WTC11 (cell line): ENCODE measurements at regions not wholly inside any gene's neighbourhood (a gene's known extent, or its start where the extent isn't known, plus 50 kb on each side); places are given as distances from the start of the nearest gene placed in this dataset.

Experiments
- ATAC-seq: fragments of 200-7000 bp; cut with Tn5 transposase; 2 replicates; pipeline ENCODE4 v1.10.0; 2021; ENCODE audit warnings: mild to moderate bottlenecking, moderate library complexity
- CTCF ChIA-PET: fragments of 300-600 bp; sonication (Branson Sonifier 250); formaldehyde crosslinking; loops from one replicate; lab custom pipeline; 2021; ENCODE audit warnings: antibody characterized with exemption; lab: Charles Lee
- POLR2A ChIA-PET: fragments of 350-600 bp; sonication (Branson Sonifier 250); formaldehyde crosslinking; loops from one replicate; lab custom pipeline; 2021; ENCODE audit warnings: antibody characterized with exemption; lab: Charles Lee
- DNase-seq: peaks from one replicate; pipeline ENCODE4 v3.0.0; 2021; ENCODE audit warnings: low spot score
- H3K27ac Mint-ChIP-seq: 2 replicates; pipeline ENCODE4 v1.8.0; 2021; ENCODE audit warnings: mixed read lengths
- H3K27me3 Mint-ChIP-seq: 2 replicates; pipeline ENCODE4 v1.8.0; 2021; ENCODE audit warnings: low read depth, mild to moderate bottlenecking, moderate library complexity, mixed read lengths
- H3K36me3 Mint-ChIP-seq: 2 replicates; pipeline ENCODE4 v1.8.0; 2021; ENCODE audit warnings: mixed read lengths
- H3K4me1 Mint-ChIP-seq: 2 replicates; pipeline ENCODE4 v1.8.0; 2022; ENCODE audit warnings: mixed read lengths
- H3K4me3 Mint-ChIP-seq: 2 replicates; pipeline ENCODE4 v1.8.0; 2021; ENCODE audit warnings: mild to moderate bottlenecking, moderate library complexity, mixed read lengths
- H3K9me3 Mint-ChIP-seq: 2 replicates; pipeline ENCODE4 v1.8.0; 2021; ENCODE audit warnings: mixed read lengths
- CDX4 ChIP-seq: fragments of 250-450 bp; sonication (Bioruptor Pico); IDR thresholded peaks from 2 replicates; pipeline ENCODE4 v1.9.0; 2021; ENCODE audit warnings: moderate library complexity, mild to moderate bottlenecking, inconsistent platforms, borderline replicate concordance
- CREB1 ChIP-seq: sonication (generic); formaldehyde crosslinking; IDR thresholded peaks from 2 replicates; pipeline ENCODE4 v1.8.0; 2023; ENCODE audit warnings: mild to moderate bottlenecking, missing genetic modification reagents
- CREM ChIP-seq: sonication (generic); formaldehyde crosslinking; IDR thresholded peaks from 2 replicates; pipeline ENCODE4 v1.8.1; 2022; ENCODE audit warnings: mild to moderate bottlenecking, missing genetic modification reagents, moderate library complexity
- E2F5 ChIP-seq: sonication (generic); formaldehyde crosslinking; IDR thresholded peaks from 2 replicates; pipeline ENCODE4 v1.8.1; 2022; ENCODE audit warnings: mild to moderate bottlenecking, moderate library complexity, missing genetic modification reagents
- ETV6 ChIP-seq: sonication (generic); formaldehyde crosslinking; IDR thresholded peaks from 2 replicates; pipeline ENCODE4 v1.8.1; 2022; ENCODE audit warnings: mild to moderate bottlenecking, missing genetic modification reagents
- FOXJ3 ChIP-seq: sonication (generic); formaldehyde crosslinking; IDR thresholded peaks from 2 replicates; pipeline ENCODE4 v1.9.0; 2021; ENCODE audit warnings: missing genetic modification reagents, mild to moderate bottlenecking, borderline replicate concordance
- NFATC4 ChIP-seq: fragments of 250-450 bp; sonication (Bioruptor Pico); IDR thresholded peaks from 2 replicates; pipeline ENCODE4 v1.9.0; 2021; ENCODE audit warnings: mild to moderate bottlenecking
- SMAD4 ChIP-seq: sonication (generic); formaldehyde crosslinking; IDR thresholded peaks from 2 replicates; pipeline ENCODE4 v1.8.0; 2022; ENCODE audit warnings: mild to moderate bottlenecking, missing genetic modification reagents
- SOX15 ChIP-seq: fragments of 250-450 bp; sonication (Bioruptor Pico); IDR thresholded peaks from 2 replicates; pipeline ENCODE4 v1.9.0; 2021; ENCODE audit warnings: mild to moderate bottlenecking
- SP1 ChIP-seq: sonication (generic); formaldehyde crosslinking; conservative IDR thresholded peaks from 2 replicates; pipeline ENCODE4 v1.8.1; 2022; ENCODE audit warnings: missing genetic modification reagents
- TEAD4 ChIP-seq: sonication (generic); formaldehyde crosslinking; IDR thresholded peaks from 2 replicates; pipeline ENCODE4 v1.8.0; 2022; ENCODE audit warnings: mild to moderate bottlenecking, missing genetic modification reagents
- ZNF121 ChIP-seq: sonication (generic); formaldehyde crosslinking; IDR thresholded peaks from 2 replicates; pipeline ENCODE4 v1.8.0; 2023; ENCODE audit warnings: missing genetic modification reagents
- ZNF416 ChIP-seq: fragments of 250-450 bp; sonication (Bioruptor Pico); IDR thresholded peaks from 2 replicates; pipeline ENCODE4 v1.9.0; 2021; ENCODE audit warnings: mild to moderate bottlenecking, inconsistent platforms
- ZNF532 ChIP-seq: fragments of 250-450 bp; sonication (Bioruptor Pico); IDR thresholded peaks from 2 replicates; pipeline ENCODE4 v1.9.0; 2021; ENCODE audit warnings: mild to moderate bottlenecking, borderline replicate concordance
- ZSCAN18 ChIP-seq: fragments of 250-450 bp; sonication (Bioruptor Pico); IDR thresholded peaks from 2 replicates; pipeline ENCODE4 v2.1.2; 2022; ENCODE audit warnings: mild to moderate bottlenecking, moderate library complexity
- TF ChIP-seq, protein P1 (sequence below): fragments of 250-450 bp; sonication (Bioruptor Pico); IDR thresholded peaks from 2 replicates; pipeline ENCODE4 v1.9.0; 2021; ENCODE audit warnings: mild to moderate bottlenecking
- TF ChIP-seq, protein P2 (sequence below): sonication (generic); formaldehyde crosslinking; IDR thresholded peaks from 2 replicates; pipeline ENCODE4 v1.8.1; 2023; ENCODE audit warnings: mild to moderate bottlenecking, missing genetic modification reagents, moderate library complexity

DNA sequence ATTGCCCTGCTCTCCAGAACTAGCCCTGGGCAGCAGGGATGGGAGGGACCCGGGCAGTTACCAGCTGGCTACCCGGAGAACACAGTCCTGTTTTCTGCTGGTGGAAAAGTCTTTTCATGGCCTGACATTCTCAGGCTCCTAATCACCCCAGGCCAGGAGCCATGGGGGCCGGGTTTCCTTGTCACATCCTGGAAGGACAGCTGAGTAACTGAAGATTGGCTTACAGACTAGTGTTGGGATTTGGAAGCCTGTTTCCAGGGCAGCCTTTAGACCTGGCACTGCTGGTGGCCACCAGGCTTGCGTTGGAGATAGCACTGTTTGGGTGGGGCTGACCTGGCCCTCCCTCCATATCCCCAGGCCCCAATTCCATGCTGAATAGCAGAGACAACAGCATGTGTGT, 349.0 kb downstream of the CTTN start:
- H3K9me3 Mint-ChIP-seq, result peaks cover 30% of the 10 kb centered on the region
- no peak for ATAC-seq
- TF ChIP-seq CREB1 (CRISPR knock-in tag), result no peak
- no peak for TF ChIP-seq SMAD4 (CRISPR knock-in tag)
- TF ChIP-seq, protein P1, sequence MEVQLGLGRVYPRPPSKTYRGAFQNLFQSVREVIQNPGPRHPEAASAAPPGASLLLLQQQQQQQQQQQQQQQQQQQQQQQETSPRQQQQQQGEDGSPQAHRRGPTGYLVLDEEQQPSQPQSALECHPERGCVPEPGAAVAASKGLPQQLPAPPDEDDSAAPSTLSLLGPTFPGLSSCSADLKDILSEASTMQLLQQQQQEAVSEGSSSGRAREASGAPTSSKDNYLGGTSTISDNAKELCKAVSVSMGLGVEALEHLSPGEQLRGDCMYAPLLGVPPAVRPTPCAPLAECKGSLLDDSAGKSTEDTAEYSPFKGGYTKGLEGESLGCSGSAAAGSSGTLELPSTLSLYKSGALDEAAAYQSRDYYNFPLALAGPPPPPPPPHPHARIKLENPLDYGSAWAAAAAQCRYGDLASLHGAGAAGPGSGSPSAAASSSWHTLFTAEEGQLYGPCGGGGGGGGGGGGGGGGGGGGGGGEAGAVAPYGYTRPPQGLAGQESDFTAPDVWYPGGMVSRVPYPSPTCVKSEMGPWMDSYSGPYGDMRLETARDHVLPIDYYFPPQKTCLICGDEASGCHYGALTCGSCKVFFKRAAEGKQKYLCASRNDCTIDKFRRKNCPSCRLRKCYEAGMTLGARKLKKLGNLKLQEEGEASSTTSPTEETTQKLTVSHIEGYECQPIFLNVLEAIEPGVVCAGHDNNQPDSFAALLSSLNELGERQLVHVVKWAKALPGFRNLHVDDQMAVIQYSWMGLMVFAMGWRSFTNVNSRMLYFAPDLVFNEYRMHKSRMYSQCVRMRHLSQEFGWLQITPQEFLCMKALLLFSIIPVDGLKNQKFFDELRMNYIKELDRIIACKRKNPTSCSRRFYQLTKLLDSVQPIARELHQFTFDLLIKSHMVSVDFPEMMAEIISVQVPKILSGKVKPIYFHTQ (CRISPR knock-in tag), result no peak
- no peak for TF ChIP-seq ZSCAN18
- TF ChIP-seq SP1 (CRISPR knock-in tag), result no peak
- TF ChIP-seq, protein P2, sequence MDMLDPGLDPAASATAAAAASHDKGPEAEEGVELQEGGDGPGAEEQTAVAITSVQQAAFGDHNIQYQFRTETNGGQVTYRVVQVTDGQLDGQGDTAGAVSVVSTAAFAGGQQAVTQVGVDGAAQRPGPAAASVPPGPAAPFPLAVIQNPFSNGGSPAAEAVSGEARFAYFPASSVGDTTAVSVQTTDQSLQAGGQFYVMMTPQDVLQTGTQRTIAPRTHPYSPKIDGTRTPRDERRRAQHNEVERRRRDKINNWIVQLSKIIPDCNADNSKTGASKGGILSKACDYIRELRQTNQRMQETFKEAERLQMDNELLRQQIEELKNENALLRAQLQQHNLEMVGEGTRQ, result no peak
- TF ChIP-seq TEAD4 (CRISPR knock-in tag), result no peak
- TF ChIP-seq CREM, result no peak
- TF ChIP-seq ZNF121 (CRISPR knock-in tag), result no peak
- TF ChIP-seq E2F5, result no peak
- TF ChIP-seq ZNF416, result no peak
- TF ChIP-seq ZNF532 (CRISPR knock-in tag), result no peak
- no peak for TF ChIP-seq CDX4 (CRISPR knock-in tag)
- TF ChIP-seq SOX15 (CRISPR knock-in tag), result no peak
- TF ChIP-seq NFATC4 (CRISPR knock-in tag), result no peak
- TF ChIP-seq FOXJ3 (CRISPR knock-in tag), result no peak
- TF ChIP-seq, all 79 proteins: peak for 0
- Mint-ChIP-seq H3K27ac (no peak overlapping the region; the same call in 1 of the 2 replicates), H3K4me3 (no peak overlapping the region), H3K27me3 (peaks cover 6% of the 10 kb centered on the region), H3K4me1 (peaks cover 46% of the 10 kb centered on the region), H3K36me3 (peaks cover 26% of the 10 kb centered on the region)
- ChIA-PET POLR2A (no interaction called here), CTCF (no interaction called here)
- no peak for DNase-seq

GRCh38 chr11:70747921-70748320, 349.6 kb downstream of the CTTN start:
- Mint-ChIP-seq H3K4me3 (no peak overlapping the region), H3K36me3 (peaks cover 26% of the 10 kb centered on the region), H3K9me3 (peaks cover 30% of the 10 kb centered on the region), H3K27me3 (peaks cover 6% of the 10 kb centered on the region), H3K27ac (no peak overlapping the region; the same call in 1 of the 2 replicates), H3K4me1 (peaks cover 40% of the 10 kb centered on the region)
- DNase-seq (no peak), ATAC-seq (no peak)
- CTCF ChIA-PET, result no interaction called here
- TF ChIP-seq ETV6, result no peak
- TF ChIP-seq, all 79 proteins: peak for 0
- POLR2A ChIA-PET, result no interaction called here
